ENCODE measurements at regions not wholly inside any gene's neighbourhood (a gene's known extent, or its start where the extent isn't known, plus 50 kb on each side); places are given as distances from the start of the nearest gene placed in this dataset.

DNA sequence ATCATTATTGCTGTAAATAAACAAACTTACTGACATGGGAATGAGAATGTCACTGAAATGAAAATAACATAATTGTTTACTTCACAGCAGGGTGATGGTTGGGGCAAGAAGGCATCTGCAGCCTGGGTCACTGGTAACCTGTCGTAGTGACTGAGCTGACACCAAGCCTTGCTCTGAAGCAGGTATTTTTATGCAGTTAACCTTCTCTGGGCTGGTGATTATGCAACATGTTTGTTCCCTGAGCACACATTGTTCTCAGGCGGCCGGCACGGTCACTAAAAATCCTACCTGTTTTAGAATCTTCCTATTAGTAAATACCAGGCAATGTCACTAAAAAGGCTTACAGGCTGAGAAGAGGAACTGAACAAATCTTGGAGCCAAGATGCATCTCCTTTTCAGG is 157.7 kb upstream of the NR3C1 start:
- no peak for DNase-seq (ENCODE audit: low spot score)

DNA sequence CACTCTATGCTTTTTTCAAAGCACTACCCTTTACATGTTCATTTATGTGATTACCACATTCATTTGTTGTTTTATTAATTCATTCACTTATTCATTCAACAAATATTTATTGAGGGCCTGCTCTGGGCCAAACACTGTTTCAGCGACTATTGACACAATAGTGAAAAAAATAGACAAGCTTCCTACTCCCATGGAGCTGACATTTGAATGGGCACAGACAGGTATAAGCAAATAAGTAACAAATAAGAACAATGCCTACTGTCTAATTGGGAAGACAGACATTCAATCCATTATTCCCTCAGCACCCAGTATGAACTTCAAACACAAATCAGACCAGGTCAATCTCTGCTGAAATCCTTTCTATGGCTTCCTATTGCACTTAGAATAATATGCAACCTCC is 156.9 kb upstream of the NR3C1 start:
- DNase-seq (ENCODE audit: low spot score) = no peak

DNA sequence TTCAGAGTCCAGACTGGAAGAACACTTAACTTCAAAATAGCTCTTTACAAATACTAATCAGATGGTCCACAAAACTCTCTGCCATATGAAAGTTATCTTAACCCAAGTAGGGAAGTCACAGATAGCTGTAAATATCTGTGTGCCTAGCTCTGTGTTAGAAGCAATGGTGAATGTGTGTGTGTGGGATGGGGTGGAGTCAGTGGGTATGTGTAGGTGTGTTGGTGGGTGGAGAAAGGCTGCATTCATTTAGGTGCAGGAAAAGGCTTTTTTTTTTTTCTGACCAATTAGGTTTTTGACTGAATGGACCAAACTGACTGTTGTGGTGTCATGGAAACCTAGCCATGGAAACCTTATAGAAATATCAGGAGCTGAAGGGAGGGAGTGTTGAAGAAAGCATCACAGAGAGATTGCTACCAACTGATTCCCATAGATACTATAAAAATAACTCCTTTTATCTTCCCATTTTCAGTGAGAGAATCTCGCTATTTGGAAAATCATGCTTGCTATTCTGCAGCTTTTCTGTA is 156.2 kb upstream of the NR3C1 start:
- DNase-seq (ENCODE audit: low spot score) = no peak

DNA sequence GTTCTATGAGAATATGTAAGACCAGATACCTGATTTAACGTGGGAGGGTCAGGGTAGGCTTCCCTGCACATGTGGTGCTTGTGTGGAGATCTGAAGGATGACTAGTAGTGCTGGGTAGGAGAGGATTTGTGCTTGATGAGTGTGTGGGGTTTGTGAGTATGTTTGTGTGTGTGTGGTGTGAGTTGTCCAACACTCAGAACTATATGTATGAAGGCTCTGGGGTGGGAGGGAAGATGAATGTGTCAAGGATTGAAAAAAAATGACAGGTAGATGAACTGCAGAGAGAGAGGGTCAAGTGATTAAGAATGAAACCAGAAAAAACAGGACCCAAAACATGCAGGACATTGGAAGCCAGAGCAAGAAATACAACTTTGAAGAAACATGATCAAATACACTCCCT is 154.6 kb upstream of the NR3C1 start:
- no peak for DNase-seq (ENCODE audit: low spot score)

DNA sequence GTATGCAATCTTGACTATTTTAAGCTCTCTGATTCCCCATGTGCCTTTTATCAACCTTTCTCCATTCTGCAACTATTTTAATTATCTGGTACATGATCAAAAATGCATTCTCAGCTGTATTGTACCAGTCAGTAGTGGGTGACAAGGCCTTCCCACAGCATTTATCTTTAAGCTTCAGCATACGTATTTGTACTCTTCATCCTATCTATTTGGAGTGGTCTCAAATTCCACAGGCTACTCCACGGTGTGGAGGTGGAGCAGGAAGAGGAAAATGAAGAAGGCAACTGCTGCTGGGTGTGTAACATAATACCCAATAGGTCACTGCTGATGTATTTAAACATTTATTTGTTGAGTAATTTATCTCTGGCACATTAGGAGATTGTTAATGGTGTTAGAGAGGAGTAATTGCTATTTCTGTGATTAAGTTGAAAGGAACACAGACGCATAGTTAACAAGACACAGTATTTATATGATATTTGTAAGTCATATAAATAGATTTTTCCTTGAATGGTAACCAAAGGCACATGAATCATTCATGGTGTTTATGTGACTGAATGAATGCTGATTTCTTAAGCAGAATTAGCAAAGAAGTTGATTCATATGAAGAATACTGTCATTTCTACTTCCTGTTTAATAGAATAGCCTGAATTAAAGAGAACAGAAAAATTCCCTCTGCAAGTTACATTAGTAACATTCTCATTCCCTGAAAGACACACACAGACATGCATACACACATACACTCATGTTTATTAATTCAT is 153.8 kb upstream of the NR3C1 start:
- DNase-seq (ENCODE audit: low spot score) = peak; percentile 36

DNA sequence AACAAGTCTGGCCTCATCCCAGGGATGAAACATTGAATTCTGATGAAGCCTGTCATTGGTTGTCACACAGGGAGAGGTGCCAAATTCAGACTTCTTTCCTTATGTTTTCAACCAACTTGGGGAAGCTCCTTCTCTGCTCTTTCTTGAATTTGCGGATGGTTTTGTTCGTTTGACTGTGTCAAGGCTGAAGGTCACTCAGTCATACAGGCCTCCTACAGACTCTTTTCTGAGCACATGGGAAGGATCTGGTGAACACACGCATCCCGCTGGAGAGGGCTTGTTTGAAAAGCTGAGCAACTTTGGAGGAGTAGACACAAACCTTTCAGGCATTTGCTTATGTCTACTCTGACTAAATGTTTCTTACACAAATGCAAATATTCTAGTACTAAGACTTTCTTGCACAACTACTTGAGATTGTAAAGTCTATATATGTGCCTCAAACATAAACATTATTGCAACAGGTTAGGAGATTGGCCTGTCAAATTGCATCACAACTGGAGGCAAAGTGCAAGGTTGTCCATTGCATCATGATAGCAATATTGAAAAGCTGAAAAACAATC is 151.5 kb upstream of the NR3C1 start:
- DNase-seq (ENCODE audit: low spot score) = no peak

DNA sequence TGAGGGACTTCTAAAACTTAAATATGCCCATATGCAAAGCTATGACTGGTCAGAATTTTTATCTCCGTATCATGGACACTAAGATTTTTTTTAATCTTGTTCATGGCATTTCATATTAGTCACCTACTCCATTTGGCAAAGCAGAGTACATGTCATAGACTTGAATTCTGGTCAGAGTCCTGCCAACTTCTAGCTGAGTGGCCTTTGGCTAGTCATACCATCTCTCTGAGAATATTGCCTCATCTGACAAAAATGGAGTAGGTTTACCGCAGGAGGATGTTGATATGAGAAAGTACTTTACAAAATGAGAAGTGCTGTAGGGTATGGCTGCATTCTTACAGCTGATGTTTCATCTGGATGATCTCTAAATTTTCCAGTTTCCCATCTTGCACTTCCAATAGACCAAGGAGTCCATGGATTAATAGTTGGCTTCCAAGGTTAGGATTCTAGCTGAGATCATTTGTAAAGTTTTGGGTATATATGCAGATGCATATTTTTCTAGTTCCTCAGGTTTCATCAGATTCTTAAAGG is 150.8 kb upstream of the NR3C1 start:
- DNase-seq (ENCODE audit: low spot score) = peak; percentile 96

DNA sequence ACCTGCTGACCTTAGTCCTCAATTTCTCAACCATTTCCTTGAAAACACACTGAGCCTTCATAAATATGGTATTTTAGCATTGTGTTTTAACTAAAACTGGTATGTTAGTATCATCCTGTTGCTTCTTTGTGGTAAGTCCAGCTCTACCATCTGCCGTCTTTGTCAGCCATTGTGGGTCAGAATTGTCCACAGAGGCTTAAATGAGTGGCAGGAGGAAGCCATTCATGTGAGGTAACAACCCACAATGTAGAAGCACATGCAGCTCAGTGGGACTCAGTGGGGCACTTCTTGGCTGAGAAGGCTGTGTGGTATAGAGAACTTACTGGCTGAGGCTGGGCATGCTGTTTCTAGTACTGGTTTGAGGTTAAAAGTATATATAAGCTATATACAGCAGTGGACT is 149.2 kb upstream of the NR3C1 start:
- DNase-seq (ENCODE audit: low spot score) = no peak

DNA sequence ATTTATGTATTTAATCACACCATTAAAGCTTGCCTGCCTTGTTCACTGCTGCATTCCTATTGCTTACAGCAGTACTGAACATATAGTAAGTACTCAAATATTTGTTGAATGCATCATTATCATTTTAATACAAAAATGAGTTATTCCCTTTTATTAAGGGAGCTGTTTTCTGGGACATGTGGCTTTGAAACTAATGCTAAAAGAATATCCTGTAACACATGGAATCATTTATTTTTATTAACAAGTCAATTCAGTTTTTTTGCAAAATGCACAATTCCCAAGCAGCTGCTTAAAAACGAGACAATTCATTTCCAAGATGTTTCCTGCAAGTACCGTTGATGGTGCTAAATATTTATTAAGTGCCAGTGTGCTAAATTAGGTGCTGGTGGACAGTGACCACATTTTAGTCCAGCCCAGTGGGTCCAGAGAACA is 148.3 kb upstream of the NR3C1 start:
- DNase-seq (ENCODE audit: low spot score) = no peak

DNA sequence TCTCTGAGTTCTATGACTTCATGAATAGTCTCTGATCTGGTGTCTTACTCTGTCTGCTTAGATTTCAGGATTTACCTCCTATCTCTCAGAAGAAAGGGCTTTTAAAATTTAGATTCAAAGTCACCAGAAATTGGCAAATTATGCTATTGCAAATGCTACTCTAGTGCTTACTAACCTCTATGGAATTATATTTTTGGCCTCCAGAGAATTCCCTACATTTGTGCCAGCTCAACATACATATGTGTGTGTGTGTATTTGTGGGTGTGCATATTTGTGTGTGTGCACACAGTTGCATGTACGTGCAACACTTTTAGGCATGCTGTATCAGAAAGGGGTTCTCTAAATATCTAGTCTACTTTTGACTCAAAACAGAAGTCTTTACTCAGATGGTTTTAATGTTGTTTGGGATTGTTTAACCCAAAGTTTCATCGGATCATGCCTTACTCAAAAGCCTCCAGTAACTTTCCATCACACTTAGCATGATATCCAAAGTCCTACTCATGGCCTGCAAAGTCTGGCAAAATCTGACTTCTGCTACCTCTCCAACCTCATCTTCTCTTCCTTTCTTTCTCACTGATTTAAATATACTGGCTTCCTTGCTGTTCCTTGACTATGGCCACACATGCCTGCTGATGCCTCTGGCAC is 147.6 kb upstream of the NR3C1 start:
- DNase-seq (ENCODE audit: low spot score) = no peak

DNA sequence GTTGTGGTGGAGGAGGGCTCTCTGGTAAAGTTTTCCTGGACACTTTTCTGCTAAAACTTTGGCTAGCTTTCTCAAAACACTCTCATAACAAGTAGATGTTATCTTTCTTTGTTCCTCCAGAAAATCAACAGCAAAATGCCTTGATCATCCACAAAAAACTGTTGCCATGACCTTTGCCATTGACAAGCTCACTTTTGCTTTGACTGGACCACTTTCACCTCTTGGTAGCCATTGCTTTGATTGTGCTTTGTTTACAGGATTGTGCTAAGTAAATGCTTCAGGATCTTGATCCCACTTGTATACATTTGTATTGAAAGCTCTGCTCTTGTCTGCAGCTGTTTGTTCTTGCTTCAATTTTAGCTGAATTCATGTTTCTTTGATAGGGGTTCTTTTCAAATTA is 143.9 kb upstream of the NR3C1 start:
- no peak for DNase-seq (ENCODE audit: low spot score)

DNA sequence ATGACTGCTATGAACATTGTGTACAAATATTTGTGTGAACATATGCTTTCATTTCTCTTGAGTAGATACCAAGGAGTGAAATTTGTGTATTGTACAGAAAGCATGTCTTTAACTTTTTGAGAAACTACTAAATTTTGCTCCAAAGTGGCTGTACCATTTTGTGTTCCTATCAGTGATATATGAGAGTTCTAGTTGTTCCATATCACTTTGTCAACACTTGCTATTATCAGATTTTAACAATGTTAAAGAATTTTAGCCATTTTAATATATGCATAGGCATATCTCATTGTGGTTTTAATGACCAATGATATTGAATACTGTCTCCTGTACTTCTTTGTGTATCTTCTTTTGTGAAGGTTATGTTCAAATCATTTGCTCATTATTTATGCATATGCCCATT is 142.9 kb upstream of the NR3C1 start:
- DNase-seq (ENCODE audit: low spot score) = no peak

DNA sequence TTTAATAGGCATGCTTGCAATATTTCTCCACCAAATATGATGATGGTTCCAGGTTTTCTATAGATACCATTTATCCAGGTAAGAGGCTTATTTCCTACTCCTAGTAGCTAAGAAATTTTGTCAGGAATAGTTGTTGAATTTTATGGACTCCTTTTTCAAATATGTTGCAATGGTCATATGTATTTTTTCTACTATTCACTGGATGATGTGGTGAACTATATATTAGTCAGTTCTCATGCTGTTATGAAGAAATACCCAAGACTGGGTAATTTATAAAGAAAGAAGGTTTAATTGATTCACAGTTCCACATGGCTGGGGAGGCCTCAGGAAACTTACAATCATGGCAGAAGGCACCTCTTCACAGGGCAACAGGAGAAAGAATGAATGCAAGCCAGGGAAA is 141.1 kb upstream of the NR3C1 start:
- DNase-seq (ENCODE audit: low spot score) = no peak

DNA sequence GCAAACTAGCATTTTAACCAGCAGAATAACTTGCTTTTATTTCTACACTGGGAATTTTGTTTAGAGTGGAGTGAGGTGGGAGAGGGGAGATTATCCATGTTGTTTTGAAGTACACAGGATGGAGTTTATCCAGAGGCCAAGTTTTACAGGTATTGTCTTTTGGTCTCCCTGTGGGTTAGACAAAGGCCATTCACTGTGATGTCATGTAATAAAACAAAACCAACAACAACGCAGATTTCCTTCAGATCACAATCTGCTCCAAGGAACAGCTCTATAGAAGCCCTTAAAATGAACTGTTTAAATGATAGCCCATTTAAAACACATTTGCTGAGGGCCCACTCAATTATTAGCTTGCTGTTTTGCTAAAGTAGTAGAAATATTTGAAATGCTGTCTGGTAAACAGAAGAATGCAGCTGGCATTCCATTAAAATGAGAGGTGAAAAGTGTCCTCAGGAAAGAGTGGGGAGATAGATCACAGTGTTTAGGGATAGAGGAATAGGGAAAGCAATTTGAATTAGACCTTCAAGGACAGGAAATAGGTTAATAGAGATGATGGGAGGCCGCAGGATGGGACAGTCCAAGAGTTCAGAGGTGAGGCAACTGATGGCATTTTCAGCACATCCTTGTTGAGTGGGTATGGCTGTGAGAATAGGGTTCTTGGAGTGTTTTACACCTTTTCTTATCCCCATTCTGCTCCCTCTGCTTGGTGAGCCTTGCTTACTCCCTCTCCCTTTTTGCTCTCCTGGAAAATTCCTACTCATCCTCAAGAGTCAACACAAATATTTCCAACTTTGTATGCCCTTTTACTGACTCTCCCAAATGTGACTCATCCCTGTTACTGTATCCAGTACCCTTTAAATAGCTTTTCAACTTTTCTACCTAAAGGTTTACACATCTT is 140.1 kb upstream of the NR3C1 start:
- peak; percentile 26 for DNase-seq (ENCODE audit: low spot score)

DNA sequence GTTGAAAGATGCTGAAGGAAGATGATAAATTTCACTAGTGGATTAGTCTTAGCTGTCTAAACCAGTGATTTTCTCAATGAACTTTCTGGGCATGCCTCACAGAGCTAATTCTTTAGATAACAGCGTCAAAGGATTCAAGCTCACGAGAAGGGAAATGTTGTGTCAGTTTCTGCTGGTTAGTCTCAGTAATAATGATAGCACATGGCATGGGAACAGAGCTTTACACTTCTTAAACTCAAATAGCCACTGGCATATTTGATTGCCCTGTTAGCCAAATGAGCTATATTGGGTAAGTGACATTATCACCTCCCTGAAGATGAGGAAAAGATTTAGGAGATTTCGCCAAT is 139.3 kb upstream of the NR3C1 start:
- no peak for DNase-seq (ENCODE audit: low spot score)

DNA sequence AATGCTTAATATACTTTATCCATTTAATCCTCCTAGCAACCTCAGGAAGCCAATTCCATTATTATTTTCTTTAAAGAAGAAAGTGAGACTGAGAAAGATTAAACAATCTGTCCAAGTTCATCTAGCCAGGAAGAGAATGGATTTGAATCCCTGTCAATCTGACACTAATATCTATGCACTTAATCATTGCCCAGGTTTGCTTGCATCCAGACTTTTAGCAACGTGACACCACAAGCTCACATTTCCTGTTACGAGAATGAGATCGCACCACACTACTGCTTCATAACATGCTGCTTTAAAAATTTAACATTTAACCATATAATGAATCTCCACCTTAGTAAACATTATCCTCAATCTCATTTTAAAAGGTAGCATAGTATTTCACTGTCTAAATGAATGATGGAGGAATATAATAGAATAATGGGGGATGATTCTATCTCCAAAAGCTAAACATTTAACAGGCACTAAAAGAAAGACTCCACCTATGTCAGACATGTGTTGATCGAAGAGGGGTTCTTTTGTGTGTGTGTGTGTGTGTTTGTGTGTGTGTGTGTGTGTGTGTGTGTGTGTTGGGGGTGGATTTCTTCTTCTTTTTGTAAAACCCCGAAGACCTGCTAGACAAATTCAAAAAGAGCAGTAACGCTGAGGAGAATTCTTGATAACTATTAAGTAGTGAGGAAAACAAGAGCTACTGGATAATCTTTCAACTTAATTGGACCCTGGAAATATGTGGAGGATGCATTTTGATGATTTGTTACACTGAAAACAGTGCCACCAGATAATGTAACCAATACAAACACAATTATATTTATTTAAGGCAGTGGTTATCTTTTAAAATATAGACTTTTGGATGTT is 138.7 kb upstream of the NR3C1 start:
- no peak for DNase-seq (ENCODE audit: low spot score)

DNA sequence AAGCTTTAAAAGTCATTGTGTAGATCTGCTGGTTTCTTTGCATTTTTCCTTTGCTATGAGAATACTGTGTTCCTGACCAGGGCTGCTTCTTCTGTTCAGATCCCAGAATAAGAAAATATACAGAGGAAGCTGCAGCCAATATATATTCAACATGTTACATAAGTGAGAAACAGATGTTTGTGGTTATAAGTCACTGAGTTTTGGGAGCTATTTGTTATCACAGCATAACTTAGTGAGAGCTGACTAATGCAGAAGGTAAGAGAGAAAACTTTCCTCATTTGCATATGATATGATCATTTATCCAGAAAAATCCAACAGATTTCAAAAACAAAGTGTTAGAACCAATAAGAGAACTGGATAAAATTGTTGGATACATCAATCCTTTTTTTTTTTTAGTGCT is 136.3 kb upstream of the NR3C1 start:
- no peak for DNase-seq (ENCODE audit: low spot score)

DNA sequence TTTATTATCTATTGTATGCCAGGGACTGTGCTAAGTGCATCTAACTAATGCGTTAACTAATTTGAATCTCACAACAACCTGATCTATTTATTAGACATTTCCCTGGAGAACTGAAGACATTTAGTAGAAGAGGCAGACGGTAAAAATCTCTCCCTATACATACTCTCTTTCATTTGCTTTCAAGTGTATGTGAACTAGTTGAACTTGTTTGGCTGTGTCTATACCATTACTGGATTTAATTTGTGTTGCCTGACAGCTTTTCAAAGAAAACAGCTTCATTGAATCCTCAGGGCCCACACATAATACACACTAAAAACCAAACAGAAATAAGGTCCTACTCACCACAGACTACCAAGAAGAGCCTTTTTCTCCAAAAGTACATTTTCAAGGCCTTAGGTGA is 133.6 kb upstream of the NR3C1 start:
- DNase-seq (ENCODE audit: low spot score) = no peak

DNA sequence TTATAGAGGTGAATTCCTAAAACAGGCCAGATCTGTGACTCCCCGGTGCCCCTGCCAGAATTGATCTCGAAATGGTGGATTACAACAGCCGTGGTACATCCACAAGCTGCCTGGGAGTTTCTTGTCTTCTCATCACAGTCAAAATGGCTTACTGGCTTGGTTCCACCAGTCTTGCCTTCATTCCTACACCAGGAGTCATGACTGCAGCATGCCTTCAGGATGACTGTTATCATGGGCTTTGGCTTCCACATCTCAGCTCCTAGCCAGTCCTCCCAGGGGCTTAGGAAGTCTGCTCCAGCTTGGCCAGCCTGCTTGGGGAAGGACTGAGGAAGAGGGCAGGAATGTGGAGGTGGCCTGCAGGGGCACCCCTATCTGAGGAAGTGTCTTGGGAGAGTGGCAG is 132.9 kb upstream of the NR3C1 start:
- peak; percentile 62 for DNase-seq (ENCODE audit: low spot score)

DNA sequence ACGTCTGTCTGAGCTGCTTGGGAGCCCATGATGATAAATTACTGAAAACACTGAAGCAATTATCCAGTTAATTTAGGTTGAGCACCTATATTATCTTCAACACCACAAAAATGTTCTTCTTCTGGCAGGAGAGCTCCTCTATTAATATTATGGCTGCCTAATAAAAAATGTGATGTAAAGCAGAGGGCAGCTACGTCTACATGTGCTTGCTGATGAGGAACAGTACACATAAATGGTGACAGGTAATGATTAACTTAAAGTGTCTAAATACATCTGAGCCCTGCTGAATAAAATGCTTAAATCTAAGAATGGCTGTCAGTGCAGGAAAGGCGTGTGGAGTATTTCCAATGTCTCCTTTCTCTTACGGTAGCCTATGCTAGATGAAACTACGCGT is 131.3 kb upstream of the NR3C1 start:
- no peak for DNase-seq (ENCODE audit: low spot score)

Measured in H4 (cell line).